ENCODE measurements at regions not wholly inside any gene's neighbourhood (a gene's known extent, or its start where the extent isn't known, plus 50 kb on each side); places are given as distances from the start of the nearest gene placed in this dataset.

DNA sequence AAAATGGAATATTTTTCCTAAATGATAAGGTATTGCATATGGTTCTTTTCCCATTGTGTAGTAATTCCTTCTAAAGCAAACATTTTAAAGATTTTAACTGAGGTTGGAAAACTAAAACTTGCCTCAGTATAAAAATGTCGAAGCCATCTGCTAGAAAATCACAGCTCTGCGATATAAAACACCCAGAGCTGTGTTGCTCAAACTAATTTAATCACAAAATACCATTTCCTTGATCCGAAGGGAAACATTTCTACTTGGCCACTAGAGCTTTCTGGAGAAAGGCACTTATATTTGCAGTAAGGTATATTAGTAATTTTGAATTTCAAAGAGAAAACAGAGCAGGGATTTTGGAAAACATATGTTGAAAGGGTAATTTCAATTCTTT, 209.2 kb upstream of the ZNF32 start:
- Histone ChIP-seq H3K4me3 (no peak overlapping the region), H3K36me3 (no peaks in the 10 kb centered on the region), H3K9ac (ENCODE audit: low read depth in 2 of 2, low read length in 2 of 2) (no peak overlapping the region), H3K27ac (no peak overlapping the region), H3K27me3 (no peaks in the 10 kb centered on the region), H3K9me3 (no peaks in the 10 kb centered on the region), H3K4me1 (no peaks in the 10 kb centered on the region)
- DNase-seq = no peak
- intact Hi-C loops (cut with DNase I) = no loop called here
- TF ChIP-seq, protein P1, sequence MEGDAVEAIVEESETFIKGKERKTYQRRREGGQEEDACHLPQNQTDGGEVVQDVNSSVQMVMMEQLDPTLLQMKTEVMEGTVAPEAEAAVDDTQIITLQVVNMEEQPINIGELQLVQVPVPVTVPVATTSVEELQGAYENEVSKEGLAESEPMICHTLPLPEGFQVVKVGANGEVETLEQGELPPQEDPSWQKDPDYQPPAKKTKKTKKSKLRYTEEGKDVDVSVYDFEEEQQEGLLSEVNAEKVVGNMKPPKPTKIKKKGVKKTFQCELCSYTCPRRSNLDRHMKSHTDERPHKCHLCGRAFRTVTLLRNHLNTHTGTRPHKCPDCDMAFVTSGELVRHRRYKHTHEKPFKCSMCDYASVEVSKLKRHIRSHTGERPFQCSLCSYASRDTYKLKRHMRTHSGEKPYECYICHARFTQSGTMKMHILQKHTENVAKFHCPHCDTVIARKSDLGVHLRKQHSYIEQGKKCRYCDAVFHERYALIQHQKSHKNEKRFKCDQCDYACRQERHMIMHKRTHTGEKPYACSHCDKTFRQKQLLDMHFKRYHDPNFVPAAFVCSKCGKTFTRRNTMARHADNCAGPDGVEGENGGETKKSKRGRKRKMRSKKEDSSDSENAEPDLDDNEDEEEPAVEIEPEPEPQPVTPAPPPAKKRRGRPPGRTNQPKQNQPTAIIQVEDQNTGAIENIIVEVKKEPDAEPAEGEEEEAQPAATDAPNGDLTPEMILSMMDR (IDR thresholded peaks at IDR 0.05) = no peak

- DNase-seq = no peak
- no peak overlapping the region for H3K9ac ChIP-seq (ENCODE audit: low read depth in 2 of 2, low read length in 2 of 2)
- TF ChIP-seq, protein P1 (IDR thresholded peaks at IDR 0.05) = no peak
These were observed 208.7 kb upstream of the ZNF32 start for GRCh38 chr10:43857206-43857930.

GRCh38 chr10:43856299-43856698, 207.6 kb upstream of the ZNF32 start:
- intact Hi-C loops (cut with DNase I) = no loop called here
- H3K27me3 ChIP-seq = no peaks in the 10 kb centered on the region
- TF ChIP-seq, protein P1 (IDR thresholded peaks at IDR 0.05) = no peak

More at GRCh38 chr10:43857206-43857930, 208.7 kb upstream of the ZNF32 start:
- Histone ChIP-seq H3K9me3 (no peaks in the 10 kb centered on the region), H3K27me3 (no peaks in the 10 kb centered on the region), H3K27ac (no peak overlapping the region), H3K4me3 (no peak overlapping the region), H3K4me1 (no peaks in the 10 kb centered on the region), H3K36me3 (no peaks in the 10 kb centered on the region)
- intact Hi-C loops (cut with DNase I) = no loop called here

DNA sequence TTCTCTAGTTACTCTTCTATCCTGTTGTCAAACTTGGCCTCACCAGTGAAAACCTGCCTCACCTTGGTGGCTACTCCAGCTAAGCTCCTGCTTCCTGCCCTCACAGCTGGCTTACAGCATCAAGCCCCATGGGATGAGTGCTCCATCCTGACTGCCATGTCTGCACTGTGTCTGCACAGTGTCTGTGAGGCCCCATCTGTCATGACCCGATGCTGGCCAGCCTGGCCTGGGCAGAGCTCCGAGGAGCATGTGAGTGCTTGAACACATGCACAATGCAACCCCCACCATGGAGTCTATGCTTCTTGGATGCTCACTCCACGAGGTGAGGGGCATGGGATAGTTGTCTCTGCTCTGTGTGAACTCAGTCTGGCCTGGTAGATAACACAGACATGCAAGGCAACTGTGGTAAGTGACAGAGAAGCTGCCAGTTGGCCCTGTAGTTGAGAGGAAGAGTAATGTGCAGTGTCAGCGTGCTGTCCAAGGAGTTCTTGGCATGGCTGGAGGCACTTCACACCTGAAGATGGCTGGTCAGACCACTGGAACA, 207.1 kb upstream of the ZNF32 start:
- Histone ChIP-seq H3K4me1 (no peaks in the 10 kb centered on the region), H3K27me3 (no peaks in the 10 kb centered on the region), H3K9ac (ENCODE audit: low read depth in 2 of 2, low read length in 2 of 2) (no peak overlapping the region), H3K4me3 (no peak overlapping the region), H3K27ac (no peak overlapping the region), H3K36me3 (no peaks in the 10 kb centered on the region), H3K9me3 (no peaks in the 10 kb centered on the region)
- intact Hi-C loops (cut with DNase I) = no loop called here
- DNase-seq = no peak
- TF ChIP-seq, protein P1 (IDR thresholded peaks at IDR 0.05) = no peak

More at GRCh38 chr10:43856299-43856698, 207.6 kb upstream of the ZNF32 start:
- Histone ChIP-seq H3K9ac (ENCODE audit: low read depth in 2 of 2, low read length in 2 of 2) (no peak overlapping the region), H3K36me3 (no peaks in the 10 kb centered on the region), H3K4me1 (no peaks in the 10 kb centered on the region), H3K27ac (no peak overlapping the region), H3K4me3 (no peak overlapping the region), H3K9me3 (no peaks in the 10 kb centered on the region)
- DNase-seq = no peak

DNA sequence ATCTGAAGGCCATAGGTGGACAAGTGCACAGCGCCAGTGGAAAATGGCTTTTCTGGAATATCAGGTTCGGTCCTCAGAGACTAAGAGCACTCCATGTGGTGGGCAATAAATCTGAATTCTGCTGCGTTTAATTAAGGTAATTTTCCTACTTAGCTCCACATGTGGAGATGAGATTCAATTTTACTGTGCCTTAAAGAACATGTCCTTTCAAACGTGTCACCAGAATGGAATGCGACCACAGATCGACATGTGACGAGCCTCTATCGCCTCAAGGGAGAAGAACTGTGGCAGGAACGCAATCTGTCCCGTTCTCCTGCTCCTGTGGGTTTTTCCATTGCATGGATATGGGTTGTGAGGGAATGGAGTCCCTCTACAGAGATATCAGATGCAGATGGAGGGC, 205.3 kb upstream of the ZNF32 start:
- Histone ChIP-seq H3K4me3 (no peak overlapping the region), H3K9me3 (no peaks in the 10 kb centered on the region), H3K27me3 (no peaks in the 10 kb centered on the region), H3K27ac (no peak overlapping the region), H3K4me1 (no peaks in the 10 kb centered on the region), H3K36me3 (no peaks in the 10 kb centered on the region), H3K9ac (ENCODE audit: low read depth in 2 of 2, low read length in 2 of 2) (no peak overlapping the region)
- DNase-seq = no peak
- intact Hi-C loops (cut with DNase I) = no loop called here
- TF ChIP-seq, protein P1 (IDR thresholded peaks at IDR 0.05) = no peak
